ENCODE measurements at regions not wholly inside any gene's neighbourhood (a gene's known extent, or its start where the extent isn't known, plus 50 kb on each side); places are given as distances from the start of the nearest gene placed in this dataset.

DNA sequence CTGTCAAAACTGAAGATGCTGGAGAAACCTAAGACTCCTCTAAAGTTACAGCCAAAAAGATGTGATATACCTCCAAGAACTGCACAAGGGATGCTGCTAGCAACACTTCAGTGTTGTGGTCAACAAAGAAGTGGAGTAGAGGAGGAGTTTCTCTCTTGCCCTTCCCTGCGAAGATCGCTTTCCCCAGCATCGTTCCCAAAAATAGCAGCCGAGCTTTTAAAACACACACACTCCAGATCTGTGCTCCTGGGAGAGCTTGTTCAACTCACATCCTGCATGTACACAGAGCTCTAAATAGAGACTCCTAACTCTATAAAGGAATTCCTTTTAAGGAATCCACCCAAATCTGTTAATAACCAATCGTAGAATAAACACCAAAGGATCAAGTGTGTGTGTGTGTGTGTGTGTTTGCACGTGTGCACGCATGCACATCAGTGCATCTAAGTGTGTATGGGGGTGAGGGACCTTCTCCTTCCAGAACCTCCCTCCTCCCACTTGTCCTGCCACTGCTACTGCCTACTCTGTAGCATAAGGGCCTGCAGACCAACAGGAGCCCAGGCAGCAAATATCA lies 58.5 kb downstream of the PSMG1 start:
- DNase-seq, result no peak

DNA sequence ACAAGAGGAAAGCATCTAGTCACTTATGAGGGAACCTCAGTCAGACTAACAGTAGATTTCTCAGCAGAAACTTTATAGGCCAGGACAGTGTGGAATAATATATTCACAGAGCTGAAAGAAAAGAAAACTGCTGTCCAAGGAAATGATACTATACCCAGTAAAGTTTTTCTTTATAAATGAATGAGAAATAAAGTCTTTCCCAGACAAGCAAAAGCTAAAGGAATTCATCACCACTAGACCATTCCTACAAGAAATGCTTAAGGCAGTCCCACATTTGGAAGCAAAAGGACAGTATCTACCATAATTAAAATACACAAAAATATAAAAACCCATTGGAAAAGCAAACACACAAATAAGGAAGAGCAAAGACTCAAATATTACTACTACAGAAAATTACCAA lies 59.9 kb downstream of the PSMG1 start:
- no peak for DNase-seq

DNA sequence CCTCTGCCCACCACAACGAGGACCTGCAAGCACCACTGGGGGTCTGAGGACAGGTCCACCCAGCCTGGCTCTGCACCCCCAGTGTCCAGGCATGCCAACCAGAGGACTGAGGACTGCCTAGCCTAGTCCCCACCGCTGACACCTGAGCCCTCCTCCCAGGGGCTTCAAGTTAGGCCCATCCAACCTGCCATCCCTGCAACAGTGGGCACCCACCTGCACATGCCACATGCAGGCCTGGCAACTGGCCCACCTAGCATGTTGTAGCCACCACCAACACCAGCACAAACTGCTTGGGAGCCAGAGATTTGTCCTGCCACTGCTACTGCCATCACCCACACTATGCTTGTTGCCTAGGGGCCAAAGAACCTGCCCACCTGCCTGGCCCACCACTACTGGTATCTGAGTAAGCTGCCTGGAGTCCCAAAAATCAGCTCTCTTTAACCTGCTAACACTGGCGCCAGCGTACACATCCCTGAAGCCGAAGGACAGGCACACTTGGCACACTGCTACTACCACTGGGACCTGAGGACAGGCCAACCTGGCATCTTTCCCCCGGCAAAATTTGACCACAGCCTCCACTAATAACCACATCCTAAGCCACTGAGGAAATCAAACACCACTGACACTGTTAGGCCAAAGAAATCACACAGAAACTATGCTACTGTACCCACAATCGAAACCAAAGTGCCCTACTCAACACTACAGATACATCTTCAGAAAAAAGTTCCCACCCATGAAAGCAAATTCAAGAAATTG lies 61.5 kb downstream of the PSMG1 start:
- DNase-seq, result no peak

DNA sequence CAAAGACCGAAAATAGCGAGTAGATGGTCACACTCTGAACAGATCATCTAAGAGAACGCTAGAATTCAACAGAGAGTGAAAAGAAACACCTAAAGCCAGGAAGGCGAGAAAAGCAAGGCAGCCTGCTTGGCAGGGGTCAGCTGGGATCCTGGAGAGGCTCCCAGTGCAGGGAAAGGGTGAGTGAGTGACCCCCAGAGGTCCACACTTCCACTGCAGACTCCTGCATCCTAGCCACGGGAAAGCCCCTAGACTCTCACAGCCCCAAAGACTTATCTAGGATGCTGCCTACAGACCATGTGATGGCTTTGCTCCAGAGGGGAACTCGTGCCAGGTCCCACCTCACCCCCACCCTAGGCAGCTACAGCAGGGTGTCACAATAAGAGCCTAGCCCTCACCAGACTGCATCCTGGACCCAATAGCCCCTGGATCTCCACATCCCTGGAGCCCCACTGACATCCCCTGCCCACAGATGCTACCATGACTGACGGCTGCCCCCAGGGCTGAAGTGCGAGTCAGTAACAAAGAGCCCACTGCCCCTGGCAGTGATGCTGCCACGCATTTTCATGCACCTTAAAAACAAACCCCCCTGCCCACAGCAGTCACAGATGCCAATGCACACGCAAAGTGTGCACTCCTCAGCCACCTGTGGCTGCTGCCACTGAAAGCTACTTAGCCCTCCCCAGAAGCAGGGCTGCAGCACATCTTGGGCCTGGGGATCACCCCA lies 62.2 kb downstream of the PSMG1 start:
- no peak for DNase-seq

DNA sequence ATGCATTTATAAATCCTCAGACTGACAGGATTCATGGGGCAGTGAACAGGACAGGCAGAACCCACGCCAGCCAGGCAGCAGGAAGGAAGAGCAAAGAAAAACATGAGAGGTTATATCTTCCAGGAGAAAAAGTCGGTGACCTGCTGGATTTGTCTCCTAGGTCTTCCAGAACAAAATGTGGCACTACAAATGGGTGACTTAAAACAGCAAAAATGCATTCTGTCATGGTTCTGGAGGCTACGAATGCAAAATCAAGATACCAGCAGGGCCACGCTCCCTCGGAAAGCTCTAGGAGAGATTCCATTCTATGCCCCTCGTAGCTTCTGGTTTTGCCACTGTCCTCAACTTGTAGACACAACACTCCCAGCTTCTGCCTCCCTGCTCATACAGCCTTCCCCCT lies 63.4 kb downstream of the PSMG1 start:
- no peak for DNase-seq

DNA sequence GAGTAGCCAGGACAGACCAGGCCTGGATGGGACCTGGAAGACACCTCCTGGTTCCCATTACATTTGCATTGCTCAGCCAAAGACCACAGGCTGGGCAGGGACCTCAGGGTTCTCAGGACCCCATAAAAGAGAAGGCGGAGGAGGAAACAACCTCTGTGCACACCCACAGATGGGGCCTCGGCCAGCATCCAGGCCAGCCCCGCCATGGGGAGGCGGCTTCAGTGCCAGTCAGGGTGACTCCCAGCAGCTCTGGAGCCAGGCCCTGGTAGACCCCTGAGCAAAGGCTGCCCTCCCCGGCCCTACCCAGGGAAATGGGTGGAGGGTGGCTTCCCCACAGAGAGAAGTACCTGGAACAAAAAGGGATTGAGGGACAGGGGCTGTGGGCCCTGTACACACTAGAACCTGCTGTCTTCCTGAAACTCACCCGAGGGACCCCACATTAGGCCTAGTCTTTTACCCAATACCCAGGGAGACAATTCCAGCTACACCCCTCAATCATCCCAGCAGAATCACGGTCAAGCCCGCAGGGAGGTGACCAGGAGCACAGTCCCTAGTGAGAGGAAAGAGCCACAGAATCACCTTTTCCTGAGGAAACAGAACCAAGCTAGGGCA lies 64.5 kb downstream of the PSMG1 start:
- DNase-seq, result no peak

DNA sequence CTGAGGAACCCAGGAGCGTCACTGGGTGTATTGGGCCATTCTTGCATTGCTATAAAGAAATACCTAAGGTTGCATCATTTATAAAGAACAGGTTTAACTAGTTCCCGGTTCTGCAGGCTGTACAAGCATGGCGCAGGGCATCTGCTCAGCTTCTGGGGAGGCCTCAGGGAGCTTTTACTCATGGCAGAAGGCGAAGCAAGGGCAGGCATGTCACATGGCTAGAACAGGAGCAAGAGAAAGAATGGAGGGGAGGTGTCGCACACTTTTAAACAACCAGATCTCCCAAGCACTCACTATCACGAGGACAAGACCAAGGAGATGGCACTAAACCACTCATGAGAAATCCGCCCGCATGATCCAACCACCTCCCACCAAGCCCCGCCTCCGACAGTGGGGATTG lies 65.2 kb downstream of the PSMG1 start:
- no peak for DNase-seq

DNA sequence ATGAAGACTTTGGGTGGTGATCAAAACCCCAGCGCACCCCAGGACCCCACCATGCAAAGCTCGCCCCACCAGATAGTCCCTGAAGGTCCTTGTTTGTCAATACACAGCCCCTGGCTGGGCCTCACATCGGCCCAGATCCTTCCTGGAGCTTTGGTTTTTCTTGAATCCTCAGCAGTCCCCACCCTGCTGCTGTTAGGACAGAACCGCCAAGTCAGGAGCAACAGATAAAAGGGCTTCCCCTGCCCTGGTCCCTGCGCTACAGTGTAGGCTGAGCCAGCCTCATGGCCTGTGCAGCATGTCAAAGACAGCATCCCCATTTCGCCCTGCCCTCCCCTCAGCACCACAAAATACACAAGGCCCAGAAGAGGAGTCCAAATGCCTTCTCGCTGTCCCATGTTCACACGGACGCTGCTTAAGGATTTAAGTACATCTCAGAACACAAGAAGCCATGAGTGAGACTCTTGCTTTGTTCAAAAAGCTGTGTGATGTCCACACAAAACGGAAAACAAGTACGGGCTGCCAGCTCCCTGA lies 65.7 kb downstream of the PSMG1 start:
- DNase-seq, result no peak

DNA sequence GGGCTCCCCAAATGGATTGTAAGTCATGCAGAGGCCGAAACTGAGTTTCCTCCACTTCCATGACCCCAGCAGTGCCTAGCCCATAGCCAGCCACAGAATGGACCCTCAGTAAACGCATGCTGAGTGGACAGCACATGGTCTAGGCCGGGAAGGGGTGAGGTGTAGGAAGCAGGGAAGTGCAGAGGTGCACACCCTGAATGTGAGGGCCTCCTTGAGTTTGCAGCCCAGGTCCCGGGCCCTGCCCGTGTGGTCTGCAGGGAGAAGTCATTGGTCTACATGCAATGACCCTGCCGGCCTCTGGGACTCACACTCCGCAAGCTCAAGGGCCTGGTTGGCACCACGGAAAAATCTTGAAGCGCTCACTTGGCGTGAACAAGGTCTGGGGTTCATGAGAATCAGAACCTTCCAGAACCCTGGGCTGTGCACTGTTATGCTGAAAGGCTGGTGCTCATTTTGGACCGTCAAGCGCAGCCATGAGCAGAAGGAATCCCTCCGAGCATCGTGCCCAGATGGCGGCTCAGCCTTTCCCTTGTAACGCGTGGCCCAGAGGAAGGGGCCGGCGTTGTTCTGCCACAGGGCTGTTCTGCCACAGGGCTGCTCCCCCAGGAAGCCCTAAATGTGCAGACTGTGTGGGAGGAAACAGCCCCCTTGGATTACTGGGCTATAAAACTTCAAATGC lies 66.4 kb downstream of the PSMG1 start:
- DNase-seq, result no peak

DNA sequence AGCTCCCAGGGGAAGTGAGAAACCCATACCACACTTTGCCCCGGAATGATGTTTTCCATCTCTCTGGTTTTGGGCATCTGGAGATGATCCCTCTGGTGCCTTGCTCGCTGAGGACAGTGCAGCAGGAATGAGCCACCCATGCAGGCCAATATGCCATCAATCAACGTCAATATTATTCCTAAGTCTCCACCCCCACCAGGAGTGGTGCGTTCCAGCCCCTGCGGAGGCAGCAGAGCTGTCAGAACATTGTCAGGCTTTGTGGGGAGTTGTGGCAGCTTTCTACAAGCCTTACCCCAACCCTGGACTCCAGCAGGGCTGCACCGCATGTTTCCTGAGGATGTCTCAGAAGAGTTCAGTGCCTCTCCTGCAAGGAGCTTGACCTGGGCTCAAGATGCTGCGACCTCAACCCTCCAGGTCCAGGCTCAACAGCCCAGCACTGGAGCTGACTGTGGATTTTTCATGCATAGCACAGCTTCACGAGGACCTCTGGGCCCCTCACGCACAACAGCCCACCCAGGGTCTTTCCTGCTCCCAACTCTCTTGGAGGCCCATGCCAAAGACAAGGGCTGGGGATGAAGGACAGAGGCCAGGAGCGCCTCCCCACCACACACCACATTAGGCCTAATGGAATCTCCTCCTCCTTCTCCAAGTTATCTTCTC lies 67.5 kb downstream of the PSMG1 start:
- DNase-seq, result no peak

DNA sequence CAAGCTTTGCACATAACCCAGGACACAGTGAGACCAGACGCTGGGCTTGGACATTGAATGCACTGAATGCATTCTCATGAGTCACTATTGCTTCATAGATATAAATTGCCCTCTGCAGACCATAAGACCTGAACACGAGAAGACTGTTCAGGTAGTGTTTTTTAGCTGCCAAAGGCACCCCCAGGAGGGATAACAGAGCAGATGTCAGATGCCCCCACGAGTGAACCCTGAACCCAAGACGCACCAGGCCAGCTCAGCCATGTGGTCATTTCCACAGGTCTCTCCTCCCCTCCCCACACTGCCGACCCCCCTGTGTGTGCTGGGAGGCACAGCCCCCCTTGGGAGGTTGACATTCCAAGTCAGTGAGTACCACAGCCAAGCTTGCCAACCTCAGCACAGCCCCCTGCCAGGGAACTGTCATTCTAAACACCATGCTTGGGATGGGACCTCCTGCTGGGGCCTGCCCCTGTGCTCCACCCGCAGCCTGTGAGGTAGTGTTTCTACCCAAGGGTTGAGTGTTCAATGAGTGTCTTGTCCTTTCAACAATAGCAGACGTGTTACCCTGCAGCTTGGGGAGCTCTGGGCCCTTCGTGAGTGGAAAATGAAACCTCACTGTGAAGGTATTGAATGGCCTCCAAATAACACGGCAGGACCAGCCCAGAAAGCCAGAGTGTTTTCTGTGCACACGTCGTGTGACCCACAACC lies 68.2 kb downstream of the PSMG1 start:
- no peak for DNase-seq

DNA sequence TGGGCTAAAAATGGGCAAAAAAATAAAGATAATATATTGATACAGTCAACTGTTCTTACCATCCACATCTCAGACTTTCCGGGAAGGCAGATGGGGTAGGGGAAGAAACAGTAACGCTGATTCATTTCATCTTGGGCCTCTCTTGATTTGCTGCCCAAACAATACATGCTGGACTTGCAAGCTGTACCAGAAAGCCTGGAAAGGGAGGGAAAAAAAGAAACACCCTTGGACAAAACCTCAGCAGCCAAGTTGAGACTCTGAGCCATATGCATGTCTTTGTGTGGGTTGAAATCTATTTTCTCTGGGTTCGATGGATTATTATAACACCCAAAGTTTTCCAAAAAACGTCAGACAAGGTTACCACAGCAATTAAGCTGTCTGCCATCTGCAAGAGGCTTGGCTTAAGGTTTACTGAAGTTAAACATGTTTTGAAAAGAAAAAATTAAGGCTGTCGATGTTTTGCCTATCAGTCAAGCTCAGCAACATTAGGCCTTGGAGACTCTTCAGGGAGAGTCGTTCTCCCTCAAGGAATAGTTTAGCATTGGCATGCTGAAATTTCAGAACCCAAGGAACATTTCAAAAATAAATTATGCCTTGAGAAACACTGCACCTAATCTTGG lies 71.2 kb downstream of the PSMG1 start:
- DNase-seq, result no peak

DNA sequence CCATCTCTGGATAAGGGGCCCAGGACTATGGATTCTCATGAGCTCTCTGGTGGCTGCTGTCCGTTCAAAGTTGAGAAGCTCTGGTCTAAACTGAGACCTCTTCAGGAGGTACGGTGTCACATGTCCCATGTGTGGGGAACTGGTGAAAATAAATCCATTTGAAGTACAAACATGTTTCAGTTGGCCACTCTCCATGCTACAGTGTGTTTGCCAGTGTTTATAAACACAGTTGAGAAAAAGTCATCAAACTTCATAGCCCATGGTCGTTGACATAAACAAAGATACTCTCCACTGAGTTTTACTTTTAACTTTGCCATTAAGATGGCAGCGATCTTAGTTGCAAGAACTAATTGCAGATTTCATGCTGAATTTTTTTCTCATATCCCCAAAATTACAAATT lies 72.8 kb downstream of the PSMG1 start:
- no peak for DNase-seq

DNA sequence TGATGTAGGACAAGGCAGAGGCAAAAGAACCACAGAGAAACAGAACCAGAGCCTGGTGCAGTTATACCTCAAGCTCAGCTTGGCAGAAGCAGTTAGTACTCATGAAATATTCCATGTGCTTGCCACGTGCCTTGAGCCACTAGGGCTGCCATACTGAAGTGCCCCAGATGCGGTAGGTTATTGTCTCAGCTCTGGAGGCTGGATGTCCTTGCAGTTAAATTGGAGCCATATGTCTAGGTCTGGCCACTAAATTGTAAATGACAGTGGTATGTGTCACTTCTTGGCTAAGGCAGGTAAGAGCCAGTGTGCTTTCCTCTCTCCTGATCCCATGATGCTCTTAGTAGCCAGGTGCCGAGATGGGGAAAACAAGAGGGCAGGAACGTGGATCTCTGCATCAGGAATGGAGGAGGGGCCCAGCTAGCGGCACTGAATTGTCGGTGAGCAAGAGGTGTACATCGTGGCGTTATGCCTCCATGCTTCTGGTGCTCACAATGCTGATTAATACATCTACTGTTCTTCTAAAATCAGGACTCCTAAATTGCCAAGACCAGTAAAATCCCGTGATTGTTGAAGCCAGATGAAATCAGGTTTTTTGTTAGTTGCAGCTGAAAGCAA lies 73.5 kb downstream of the PSMG1 start:
- no peak for DNase-seq

DNA sequence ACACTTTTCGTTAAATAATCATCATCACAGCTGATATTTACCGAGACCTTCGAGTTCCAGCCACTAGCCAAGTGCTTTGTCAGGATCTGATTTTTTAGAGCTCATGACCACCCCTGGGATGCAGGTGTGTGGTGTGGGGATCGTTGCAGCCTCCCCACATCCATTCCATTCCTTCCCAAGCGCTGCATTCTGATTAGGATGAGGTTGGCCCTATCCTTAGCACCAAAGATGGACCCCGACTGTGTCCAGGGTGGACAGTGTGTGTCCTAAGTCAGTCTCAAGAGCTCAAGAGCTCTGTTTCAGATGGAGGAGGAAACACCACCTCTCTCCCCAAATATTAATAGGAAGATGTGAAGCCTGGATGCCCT lies 74.1 kb downstream of the PSMG1 start:
- DNase-seq, result no peak

DNA sequence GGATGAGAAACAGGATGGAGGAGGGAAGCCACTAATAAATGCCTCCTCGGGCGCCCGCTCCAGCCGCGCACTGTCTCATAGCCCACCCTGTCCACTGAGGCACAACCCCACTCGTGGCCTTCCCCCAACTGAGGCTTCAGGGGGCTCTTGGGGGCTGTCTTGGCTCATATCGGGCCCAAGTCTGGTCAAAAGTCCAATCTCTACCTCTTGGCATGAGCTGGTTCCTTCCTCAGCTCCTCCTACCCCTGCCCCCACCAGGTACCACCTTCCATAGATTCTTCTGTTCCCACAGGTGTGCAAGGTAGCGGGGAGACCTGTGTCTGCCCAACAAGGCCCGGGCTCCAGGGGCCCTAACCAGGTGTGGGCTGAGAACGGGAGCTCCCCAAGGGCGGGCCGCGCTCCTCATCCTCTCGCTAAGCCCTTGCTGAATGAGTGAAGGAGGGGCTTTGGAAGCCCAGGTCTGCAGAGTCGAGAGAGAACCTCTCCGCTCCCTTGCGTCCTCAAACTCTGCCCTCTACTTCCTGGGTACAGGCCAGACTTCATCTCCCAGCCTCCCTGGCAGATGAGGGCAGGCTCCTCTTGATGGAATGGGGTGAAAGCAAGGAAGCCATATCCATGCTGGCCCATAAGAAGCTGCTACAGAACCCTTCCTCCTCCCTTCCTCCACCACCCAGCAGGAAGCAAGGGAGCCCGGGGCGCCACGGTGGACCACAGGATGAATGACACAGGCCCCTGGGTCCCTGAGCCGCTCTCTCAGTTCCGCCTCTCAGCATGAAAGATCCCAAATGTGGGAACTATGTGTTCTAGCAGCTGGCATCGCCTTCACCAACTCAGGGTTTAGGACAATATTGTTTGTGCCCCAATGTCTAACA lies 74.7 kb downstream of the PSMG1 start:
- no peak for DNase-seq

DNA sequence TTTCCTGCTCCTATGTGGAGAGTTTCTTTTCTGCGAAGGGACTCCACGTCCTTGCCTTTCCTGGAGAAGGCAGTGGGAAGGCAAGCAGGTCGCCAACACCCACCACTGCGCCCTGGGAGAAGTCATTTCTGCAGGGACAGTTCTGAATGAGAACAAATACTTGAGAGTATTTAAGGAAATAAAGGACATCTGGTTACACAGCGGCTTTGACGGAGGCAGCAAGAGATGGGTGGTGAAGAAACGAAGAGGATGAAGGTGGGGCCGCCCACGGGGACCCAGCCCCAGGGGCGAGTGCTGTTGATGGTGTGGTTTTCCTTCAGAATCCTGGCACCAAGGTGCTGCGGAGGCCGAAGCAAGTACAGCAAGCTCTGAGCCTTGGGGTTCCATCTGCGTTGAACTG lies 75.5 kb downstream of the PSMG1 start:
- no peak for DNase-seq

DNA sequence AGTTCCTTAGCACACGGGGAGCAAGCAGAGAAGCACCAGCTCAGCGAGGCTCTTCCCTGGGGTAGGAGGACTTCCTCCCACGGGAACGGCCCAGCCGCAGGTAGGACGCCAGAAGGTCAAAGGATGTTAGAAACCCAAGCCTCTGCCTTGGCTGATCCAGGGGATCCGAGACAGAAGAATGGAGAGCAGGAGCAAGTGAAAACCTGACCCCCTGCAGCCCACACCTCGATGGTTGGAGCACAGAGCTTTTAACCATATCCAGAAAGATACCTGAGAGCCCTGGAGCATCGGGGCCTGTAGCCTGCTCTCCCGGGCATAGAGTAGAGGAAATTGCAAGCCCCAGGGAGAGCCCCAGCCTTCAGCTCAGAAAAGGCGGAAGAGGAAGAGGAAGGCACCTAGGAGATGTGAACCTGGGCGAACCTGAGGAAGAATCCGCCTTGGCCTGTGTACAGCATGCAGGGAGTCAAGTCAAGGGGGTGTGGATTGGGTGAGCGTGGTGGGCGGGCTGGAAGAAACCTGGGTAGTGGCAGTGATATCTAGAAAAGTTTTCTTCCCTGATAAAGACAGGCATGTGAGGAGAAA lies 76.3 kb downstream of the PSMG1 start:
- DNase-seq, result no peak

DNA sequence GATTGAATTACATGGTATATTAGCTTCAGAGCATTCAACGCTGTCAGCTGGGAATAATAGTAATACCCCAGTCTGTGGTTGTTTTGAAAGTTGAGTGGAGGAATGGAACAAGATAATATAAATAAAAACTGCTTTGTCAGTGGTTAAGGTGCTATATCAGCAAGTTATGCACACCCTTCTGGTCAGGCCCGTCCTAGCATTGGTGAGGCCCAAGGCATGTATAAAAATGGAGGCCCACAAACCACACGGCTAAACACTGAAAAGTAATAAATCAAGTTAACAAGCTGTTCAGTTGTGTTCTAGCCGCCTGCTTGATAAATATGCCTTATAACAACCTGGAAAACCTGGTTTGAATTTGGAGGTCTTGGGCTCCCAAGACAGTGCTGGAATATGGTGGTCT lies 77.4 kb downstream of the PSMG1 start:
- no peak for DNase-seq

DNA sequence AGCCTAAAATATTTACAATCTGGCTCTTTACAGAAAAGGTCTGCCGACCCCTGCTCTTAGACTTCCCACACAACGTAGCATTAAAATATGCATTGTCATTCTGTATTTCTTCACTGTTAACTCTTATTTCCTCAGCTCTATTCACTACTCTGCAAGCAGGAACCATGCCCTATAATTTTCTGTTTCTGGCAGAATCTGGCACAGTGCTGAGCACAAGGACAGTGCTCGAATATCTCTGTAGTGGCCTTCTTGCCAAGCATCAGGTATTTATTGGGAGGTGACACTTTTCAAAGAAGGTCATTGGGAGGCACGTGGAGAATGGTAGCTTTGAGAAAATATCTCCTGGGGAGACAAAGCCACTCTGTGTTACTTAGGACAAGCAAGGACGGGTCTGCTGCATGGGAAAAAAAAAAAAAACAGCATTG lies 77.9 kb downstream of the PSMG1 start:
- no peak for DNase-seq
